ENCODE measurements at regions not wholly inside any gene's neighbourhood (a gene's known extent, or its start where the extent isn't known, plus 50 kb on each side); places are given as distances from the start of the nearest gene placed in this dataset.

- Histone ChIP-seq H4K20me1 (ENCODE audit: insufficient read depth, low read length) (no peaks in the 10 kb centered on the region), H3K79me2 (ENCODE audit: insufficient read depth, low read length) (no peaks in the 10 kb centered on the region), H2AFZ (ENCODE audit: low read length) (no peak overlapping the region), H3K36me3 (ENCODE audit: insufficient read depth, low read length) (no peaks in the 10 kb centered on the region), H3K9ac (ENCODE audit: low read length) (no peak overlapping the region), H3K27me3 (ENCODE audit: insufficient read depth, low read length) (no peaks in the 10 kb centered on the region), H3K4me3 (ENCODE audit: low read depth, low read length, poor library complexity, severe bottlenecking) (no peak overlapping the region), H3K9me2 (ENCODE audit: low read depth, low read length) (no peaks in the 10 kb centered on the region), H3K9me3 (ENCODE audit: low read length) (no peaks in the 10 kb centered on the region), H3F3A (ENCODE audit: insufficient read depth, low read length) (no peaks in the 10 kb centered on the region), H3K4me1 (ENCODE audit: insufficient read depth, low read length, severe bottlenecking) (no peaks in the 10 kb centered on the region), H3K4me2 (ENCODE audit: low read length) (no peak overlapping the region), H3K27ac (ENCODE audit: low read depth, low read length, poor library complexity, severe bottlenecking) (no peak overlapping the region)
- TF ChIP-seq EZH2 (IDR thresholded peaks at IDR 0.05; ENCODE audit: borderline replicate concordance, low read length) (no peak), CTCF (IDR thresholded peaks at IDR 0.05; ENCODE audit: low read length) (no peak)
Observed at GRCh38 chr5:165321912-165322311, 1816.5 kb downstream of the MAT2B start.

- Histone ChIP-seq H3K9me2 (ENCODE audit: low read depth, low read length) (no peaks in the 10 kb centered on the region), H3K9me3 (ENCODE audit: low read length) (no peaks in the 10 kb centered on the region), H3K4me3 (ENCODE audit: low read depth, low read length, poor library complexity, severe bottlenecking) (no peak overlapping the region), H3F3A (ENCODE audit: insufficient read depth, low read length) (no peaks in the 10 kb centered on the region), H4K20me1 (ENCODE audit: insufficient read depth, low read length) (no peaks in the 10 kb centered on the region), H3K27ac (ENCODE audit: low read depth, low read length, poor library complexity, severe bottlenecking) (no peak overlapping the region), H3K4me1 (ENCODE audit: insufficient read depth, low read length, severe bottlenecking) (no peaks in the 10 kb centered on the region), H3K36me3 (ENCODE audit: insufficient read depth, low read length) (no peaks in the 10 kb centered on the region), H3K4me2 (ENCODE audit: low read length) (no peak overlapping the region), H3K9ac (ENCODE audit: low read length) (no peak overlapping the region), H2AFZ (ENCODE audit: low read length) (no peak overlapping the region), H3K79me2 (ENCODE audit: insufficient read depth, low read length) (no peaks in the 10 kb centered on the region), H3K27me3 (ENCODE audit: insufficient read depth, low read length) (no peaks in the 10 kb centered on the region)
- TF ChIP-seq CTCF (IDR thresholded peaks at IDR 0.05; ENCODE audit: low read length) (no peak), EZH2 (IDR thresholded peaks at IDR 0.05; ENCODE audit: borderline replicate concordance, low read length) (no peak)
Observed at GRCh38 chr5:165325221-165325620, 1819.8 kb downstream of the MAT2B start.

GRCh38 chr5:165327631-165328030, 1822.2 kb downstream of the MAT2B start:
- Histone ChIP-seq H2AFZ (ENCODE audit: low read length) (no peak overlapping the region), H3K4me3 (ENCODE audit: low read depth, low read length, poor library complexity, severe bottlenecking) (no peak overlapping the region), H3K79me2 (ENCODE audit: insufficient read depth, low read length) (no peaks in the 10 kb centered on the region), H3K9ac (ENCODE audit: low read length) (no peak overlapping the region), H3K27me3 (ENCODE audit: insufficient read depth, low read length) (no peaks in the 10 kb centered on the region), H3K9me3 (ENCODE audit: low read length) (no peaks in the 10 kb centered on the region), H3F3A (ENCODE audit: insufficient read depth, low read length) (no peaks in the 10 kb centered on the region), H3K4me2 (ENCODE audit: low read length) (no peak overlapping the region), H4K20me1 (ENCODE audit: insufficient read depth, low read length) (no peaks in the 10 kb centered on the region), H3K36me3 (ENCODE audit: insufficient read depth, low read length) (no peaks in the 10 kb centered on the region), H3K4me1 (ENCODE audit: insufficient read depth, low read length, severe bottlenecking) (no peaks in the 10 kb centered on the region), H3K9me2 (ENCODE audit: low read depth, low read length) (no peaks in the 10 kb centered on the region), H3K27ac (ENCODE audit: low read depth, low read length, poor library complexity, severe bottlenecking) (no peak overlapping the region)
- TF ChIP-seq EZH2 (IDR thresholded peaks at IDR 0.05; ENCODE audit: borderline replicate concordance, low read length) (no peak), CTCF (IDR thresholded peaks at IDR 0.05; ENCODE audit: low read length) (no peak)
